ENCODE measurements at regions not wholly inside any gene's neighbourhood (a gene's known extent, or its start where the extent isn't known, plus 50 kb on each side); places are given as distances from the start of the nearest gene placed in this dataset.
"Not testable (repeated sequence)": the region's sequence is repeated elsewhere in the genome, so short reads cannot be mapped to it uniquely, and the experiment has no call there.

DNA sequence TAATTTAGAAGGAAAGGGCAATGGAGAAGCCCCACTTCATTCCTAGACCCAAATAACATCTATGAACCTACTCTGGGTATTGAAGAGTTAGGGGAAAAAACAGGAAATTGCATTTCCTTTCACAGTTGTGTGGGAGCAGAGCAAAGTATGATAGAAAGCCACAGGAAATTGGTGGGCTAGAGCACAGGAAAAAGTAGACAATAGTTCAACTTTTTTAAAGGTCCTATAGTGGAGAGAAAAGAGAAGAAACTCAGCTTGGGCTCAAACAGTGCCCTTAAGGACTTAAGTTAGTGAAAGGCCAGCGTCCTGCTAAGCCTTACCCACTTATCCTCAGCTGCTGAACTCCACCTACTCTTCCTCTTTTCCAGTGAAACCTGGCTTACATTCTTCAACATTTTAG is 258.1 kb downstream of the DPY19L2 start:
- no peak for DNase-seq (ENCODE audit: low spot score)

DNA sequence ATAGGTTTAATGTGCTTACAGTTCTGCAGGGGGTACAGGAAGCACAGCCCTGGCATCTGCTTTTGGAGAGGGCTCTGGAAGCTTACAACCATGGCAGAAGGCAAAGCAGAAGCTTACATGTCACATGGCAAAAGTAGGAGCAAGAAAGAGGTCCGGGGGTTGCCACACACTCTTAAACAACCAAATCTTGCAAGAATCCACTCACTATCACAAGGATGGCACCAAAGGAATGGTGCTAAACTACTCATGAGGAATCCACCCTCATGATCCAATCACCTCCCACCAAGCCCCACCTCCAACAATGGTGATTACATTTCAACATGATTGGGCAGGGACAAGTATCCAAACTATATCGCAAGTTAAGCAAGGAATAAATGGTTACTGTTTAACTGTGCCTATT is 255.8 kb upstream of the AVPR1A start:
- DNase-seq (ENCODE audit: low spot score) = no peak

- DNase-seq (ENCODE audit: low spot score) = no peak
Observed at GRCh38 chr12:63404611-63405010, 253.6 kb upstream of the AVPR1A start.

DNA sequence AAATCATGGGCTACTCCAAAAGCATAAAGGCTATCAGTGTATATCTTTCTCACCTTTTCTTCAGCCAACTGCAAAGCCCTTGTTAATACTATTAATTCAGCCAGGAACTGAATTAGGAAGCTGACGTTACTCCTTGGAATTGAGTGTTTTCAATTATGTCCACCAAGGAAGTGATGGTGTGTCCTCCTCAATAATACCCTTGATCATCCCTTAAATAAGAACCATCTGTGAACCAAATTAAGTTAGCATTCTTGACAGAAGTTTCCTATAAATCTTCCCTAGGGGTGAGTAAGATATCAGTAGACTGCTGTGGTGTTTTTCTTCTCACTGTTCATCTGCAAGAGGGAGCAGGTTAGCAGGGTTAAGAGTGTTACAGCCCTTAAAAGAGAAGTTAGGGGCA is 252.3 kb upstream of the AVPR1A start:
- no peak for DNase-seq (ENCODE audit: low spot score)

DNA sequence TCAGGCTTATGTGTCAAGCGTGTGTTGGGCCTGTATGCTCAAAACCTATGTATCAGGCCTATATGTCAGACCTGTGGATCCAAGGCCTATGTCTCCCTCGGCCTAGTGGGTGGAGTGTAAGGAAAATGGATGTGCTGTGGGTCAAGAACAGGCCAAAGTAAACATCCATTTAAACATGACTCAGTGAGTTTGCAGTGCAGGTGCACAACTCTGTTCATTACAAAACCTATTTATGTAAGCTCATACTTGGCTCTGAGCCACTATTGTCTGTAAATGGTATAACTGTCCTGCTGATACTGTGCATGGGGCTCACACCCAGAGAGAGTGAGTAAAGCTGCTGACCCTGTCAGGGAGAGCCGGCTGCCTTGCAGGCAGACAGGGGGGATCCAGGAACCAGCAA is 249.7 kb upstream of the AVPR1A start:
- no peak for DNase-seq (ENCODE audit: low spot score)

- no peak for DNase-seq (ENCODE audit: low spot score)
Observed at GRCh38 chr12:63400318-63400717, 249.3 kb upstream of the AVPR1A start.

GRCh38 chr12:63397807-63398206 is 246.8 kb upstream of the AVPR1A start:
- no peak for DNase-seq (ENCODE audit: low spot score)

GRCh38 chr12:63396135-63396534 is 245.1 kb upstream of the AVPR1A start:
- DNase-seq (ENCODE audit: low spot score) = no peak

DNA sequence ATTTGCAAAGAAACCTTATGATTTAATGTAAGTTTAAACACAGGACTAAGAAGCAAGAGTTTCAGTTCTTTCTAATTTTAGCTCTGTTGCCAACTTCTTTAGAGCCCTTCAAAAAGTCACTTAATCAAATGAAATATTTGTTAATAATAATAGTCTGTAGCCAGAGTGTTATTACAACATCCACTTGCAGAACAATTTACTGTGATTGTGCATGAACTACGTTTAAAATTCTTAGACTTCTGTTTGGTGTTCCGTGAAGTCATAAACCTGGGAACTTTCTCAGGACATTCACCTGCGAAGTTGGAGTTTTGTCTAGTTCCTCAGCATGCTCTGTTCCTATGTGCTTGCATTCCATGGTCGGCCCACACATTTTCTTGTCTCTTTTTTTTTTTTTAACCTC is 244.0 kb upstream of the AVPR1A start:
- DNase-seq (ENCODE audit: low spot score) = no peak

DNA sequence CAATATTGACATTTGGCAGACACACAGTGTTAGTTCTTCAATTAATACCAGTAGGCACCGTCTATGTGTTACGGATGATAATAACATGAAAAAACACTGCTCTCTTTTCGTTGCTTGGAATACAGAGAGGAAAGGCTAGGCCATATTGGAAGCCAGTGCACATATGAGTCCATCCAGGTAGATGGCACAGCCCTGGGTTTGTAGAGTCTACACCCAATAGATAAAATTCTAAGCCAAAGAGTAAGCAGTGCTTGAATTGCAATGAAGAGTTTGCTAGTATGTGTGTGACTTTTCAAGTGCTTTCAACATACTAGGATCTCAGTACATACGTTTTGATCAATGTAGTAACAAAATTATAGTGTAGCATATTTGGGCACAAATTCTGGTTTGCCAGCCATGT is 243.3 kb upstream of the AVPR1A start:
- DNase-seq (ENCODE audit: low spot score) = no peak

GRCh38 chr12:63389211-63389610 is 238.2 kb upstream of the AVPR1A start:
- DNase-seq (ENCODE audit: low spot score) = no peak

- DNase-seq (ENCODE audit: low spot score) = no peak
Observed at GRCh38 chr12:63387771-63388170, 236.8 kb upstream of the AVPR1A start.

DNA sequence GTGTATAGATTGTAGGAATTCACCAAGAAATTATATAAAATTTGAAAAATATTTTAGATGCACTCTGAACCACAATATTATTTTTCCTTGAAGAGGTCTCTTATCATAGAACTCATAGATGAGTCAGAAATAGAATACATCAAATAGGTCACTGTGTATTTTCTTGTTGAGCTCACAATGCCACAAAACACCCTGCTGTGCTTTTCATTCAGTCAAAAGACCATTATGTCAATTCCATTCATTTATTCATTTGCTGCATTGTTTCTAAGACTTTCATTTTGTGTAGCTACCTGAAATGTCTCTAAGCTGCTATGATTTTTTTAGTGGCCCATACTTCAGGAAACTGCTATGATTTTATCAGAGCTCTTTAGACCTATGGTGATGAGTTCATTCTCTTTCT is 231.9 kb upstream of the AVPR1A start:
- no peak for DNase-seq (ENCODE audit: low spot score)

DNA sequence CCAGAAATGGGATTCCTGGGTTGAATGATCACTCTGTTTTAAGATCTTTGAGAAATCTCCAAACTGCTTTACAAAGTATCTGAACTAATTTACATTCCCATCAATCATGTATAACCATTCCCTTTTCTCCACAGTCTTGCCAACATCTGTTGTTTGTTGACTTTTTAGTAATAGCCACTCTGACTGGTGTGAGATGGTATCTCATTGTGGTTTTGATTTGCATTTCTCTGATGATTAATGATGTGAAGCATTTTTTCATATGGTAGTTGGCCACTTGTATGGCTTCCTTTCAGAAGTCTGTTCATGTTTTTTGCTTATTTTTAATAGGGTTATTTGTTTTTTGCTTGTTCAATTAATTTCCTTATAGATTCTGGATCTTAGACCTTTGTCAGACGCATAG is 211.8 kb upstream of the AVPR1A start:
- DNase-seq (ENCODE audit: low spot score) = no peak

DNA sequence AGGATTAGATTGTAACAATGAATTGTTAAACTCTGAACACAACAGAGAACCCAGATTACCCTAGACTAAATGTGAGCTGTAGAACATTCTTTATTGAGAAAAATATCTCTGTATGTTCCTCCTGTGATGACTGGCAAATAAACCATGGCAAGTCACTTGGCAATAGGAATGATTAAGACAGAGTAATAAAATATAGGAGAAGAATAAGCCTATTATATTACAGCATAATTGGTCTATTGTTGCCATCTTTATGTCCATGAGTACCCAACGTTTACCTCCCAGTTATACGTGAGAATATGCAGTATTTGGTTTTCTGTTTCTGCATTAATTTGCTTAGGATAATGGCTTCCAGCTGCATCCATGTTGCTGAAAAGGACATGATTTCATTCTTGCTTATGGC is 211.2 kb upstream of the AVPR1A start:
- no peak for DNase-seq (ENCODE audit: low spot score)

GRCh38 chr12:63354969-63355368 is 204.0 kb upstream of the AVPR1A start:
- DNase-seq (ENCODE audit: low spot score) = no peak

GRCh38 chr12:63353559-63353958 is 202.6 kb upstream of the AVPR1A start:
- no peak for DNase-seq (ENCODE audit: low spot score)

DNA sequence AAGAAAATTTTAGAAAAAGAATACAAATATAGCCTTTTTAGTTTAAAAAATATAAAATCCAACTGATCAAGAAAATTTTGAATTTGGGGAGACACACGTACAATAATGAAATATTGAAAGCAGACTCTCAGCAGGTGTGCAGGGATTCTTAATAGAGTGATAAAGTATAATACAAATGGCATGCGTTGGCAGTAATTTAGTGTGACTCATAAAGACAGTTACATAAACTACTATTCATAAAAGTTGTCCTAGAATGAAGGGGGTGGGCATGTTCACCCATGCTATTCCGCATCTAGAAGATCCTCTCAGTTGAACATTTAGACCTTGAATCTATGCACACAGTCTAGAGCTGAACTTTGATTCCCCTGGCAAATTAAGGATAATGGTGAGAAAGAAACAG is 200.4 kb upstream of the AVPR1A start:
- DNase-seq (ENCODE audit: low spot score) = no peak

DNA sequence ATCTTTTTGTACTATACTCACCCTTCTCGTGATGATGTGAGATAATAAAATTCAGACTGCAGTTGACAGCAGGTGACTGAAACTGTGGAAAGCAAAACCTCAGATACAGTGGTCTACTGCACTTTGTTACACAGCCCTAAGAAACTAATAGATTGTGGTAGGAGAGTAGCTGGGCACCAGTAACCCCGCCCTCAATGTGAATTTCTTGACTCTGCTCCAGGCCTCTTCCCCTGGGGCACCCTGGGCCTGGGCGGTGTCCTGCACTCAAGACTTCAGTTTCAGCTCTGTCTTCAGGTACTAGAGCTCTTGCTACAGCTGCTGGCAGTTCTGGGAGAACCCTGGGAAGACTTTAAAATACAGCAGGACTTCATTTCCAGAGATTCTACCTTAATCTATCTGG is 197.6 kb upstream of the AVPR1A start:
- DNase-seq (ENCODE audit: low spot score) = no peak

DNA sequence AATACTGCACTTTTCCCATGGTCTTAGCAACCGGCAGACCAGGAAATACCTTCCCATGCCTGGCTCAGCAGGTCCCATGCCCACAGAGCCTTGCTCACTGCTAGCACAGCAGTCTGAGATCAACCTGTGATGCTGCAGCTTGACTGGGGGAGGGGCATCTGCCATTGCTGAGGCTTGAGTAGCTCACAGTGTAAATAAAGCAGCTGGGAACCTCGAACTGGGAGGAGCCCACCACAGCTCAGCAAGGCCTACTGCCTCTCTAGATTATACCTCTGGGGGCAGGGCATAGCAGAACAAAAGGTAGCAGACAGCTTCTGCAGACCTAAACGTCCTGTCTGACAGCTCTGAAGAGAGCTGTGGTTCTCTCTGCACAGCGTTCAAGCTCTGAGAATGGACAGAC is 186.2 kb upstream of the AVPR1A start:
- DNase-seq (ENCODE audit: low spot score) = not testable (repeated sequence)

DNA sequence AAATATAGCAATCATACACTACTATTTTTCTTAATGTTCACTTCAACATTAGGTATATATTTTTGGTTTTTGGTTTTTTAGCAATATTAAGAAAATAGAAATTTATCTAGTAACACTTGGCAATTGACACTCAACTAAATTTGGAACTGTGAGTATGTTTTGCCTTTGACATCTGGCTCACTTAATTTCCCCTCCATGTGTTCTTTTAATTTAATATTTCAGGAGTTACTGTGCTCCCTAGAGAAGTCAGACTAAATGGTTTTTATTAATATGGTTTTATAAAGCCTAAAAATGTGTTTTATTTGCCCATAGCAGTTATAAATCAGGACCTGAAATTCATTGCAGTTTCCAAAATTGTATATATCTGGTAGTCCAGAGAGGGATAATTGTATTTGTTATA is 175.3 kb upstream of the AVPR1A start:
- DNase-seq (ENCODE audit: low spot score) = no peak

- DNase-seq (ENCODE audit: low spot score) = no peak
Observed at GRCh38 chr12:63325757-63326156, 174.8 kb upstream of the AVPR1A start.

DNA sequence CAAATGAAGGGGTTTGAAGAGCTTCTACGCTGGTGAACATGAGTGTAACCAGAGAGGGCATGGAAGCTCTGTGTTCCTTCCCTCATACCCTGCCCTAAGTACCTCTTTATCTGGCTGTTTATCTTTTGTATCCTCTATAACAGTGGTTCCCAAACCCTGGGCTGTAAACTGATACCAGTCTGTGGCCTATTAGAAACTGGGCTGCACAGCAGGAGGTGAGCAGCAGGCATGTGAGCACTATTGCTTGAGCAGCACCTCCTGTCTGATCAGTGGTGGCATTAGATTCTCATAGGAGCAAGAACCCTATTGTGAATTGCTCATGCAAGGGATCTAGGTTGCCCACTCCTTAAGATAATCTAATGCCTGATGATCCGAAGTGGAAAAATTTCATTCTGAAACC is 172.9 kb upstream of the AVPR1A start:
- DNase-seq (ENCODE audit: low spot score) = no peak

DNA sequence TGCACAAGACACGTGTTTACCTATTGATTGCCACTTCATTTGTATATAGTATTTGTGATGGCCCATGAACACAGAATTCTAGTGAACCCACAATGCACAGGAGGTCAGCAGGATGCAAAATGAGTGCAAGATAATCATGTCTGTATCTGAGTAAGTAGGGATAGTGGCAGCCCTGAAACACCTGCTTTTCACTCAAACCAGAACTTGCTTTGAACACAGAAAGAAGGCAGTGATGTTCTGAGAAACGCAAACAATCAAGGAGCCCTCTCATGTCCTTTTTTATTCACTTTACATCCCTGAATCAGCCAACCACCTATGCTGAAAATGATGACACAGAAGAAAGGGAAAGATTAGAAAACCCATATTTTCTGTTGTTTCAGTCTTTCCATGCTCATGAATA is 170.4 kb upstream of the AVPR1A start:
- no peak for DNase-seq (ENCODE audit: low spot score)

DNA sequence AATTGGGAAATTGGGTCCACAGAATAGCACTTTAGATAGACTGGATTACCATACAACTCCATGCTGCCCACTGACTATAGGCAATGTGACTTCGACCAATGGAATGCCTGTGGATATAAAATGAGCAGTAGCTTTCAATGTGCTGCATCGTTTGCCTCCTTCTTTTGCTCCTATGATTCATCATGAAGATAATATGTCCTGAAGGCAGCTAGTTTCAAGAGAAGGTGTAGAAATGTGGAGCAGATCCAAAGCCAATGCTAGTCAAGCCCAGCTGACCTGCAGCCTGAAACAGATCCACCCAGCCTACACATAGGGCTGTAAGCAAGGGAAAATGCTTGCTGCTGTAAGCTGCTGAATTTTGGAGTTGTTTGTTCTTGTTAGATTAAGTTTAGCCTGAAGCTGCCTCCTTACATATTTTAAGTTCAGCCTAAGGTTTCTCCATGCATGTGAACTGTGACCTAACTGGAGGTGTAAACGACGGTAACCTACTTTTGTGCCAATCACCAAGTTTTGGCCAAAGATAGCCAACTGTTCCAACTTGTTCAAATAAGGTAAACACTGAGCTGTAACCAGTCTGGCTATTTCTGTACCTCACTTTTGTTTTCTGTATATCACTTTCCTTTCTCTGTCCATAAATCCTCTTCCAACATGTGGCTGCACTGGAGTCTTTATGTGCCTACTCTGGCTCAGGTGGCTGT is 169.1 kb upstream of the AVPR1A start:
- no peak for DNase-seq (ENCODE audit: low spot score)
